D721Med (cell line): ENCODE measurements at regions not wholly inside any gene's neighbourhood (a gene's known extent, or its start where the extent isn't known, plus 50 kb on each side); places are given as distances from the start of the nearest gene placed in this dataset.

ENCODE experiments used
- DNase-seq: peaks from one replicate; pipeline ENCODE4 v3.0.0; 2011; ENCODE audit warnings: low spot score; ENCODE audit not compliant: insufficient read length
- FAIRE-seq: peaks from 2 replicates; lab custom pipeline; 2011; peaks lifted over from hg19 to GRCh38; lab: Jason Lieb, UNC
- TF ChIP-seq, protein P1 (sequence below): IDR thresholded peaks from 2 replicates; pipeline ENCODE4 v1.5.1; 2012; ENCODE audit warnings: mild to moderate bottlenecking, control low read depth; ENCODE audit not compliant: insufficient read depth; ENCODE audit errors: missing control alignments

DNA sequence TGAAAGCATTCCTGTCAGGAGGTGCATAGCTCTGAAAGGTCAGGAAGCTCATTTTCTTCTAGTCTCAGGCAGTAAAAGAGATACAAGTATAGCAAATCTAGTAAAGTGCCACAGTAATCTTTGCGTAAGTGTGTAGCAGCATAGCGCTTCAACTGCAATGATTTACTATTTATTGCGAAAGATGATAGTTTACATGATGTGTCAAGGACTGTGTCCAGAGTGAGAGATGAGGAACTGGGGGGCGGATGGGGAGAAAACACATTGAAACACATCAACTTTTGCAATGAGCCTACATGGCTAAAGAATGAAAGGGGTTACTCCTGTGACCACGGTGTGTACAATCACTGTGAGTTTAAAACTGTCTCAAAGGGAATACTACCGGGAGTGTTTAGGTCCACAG, 644.4 kb downstream of the GALR1 start:
- no peak for DNase-seq
- TF ChIP-seq, protein P1, sequence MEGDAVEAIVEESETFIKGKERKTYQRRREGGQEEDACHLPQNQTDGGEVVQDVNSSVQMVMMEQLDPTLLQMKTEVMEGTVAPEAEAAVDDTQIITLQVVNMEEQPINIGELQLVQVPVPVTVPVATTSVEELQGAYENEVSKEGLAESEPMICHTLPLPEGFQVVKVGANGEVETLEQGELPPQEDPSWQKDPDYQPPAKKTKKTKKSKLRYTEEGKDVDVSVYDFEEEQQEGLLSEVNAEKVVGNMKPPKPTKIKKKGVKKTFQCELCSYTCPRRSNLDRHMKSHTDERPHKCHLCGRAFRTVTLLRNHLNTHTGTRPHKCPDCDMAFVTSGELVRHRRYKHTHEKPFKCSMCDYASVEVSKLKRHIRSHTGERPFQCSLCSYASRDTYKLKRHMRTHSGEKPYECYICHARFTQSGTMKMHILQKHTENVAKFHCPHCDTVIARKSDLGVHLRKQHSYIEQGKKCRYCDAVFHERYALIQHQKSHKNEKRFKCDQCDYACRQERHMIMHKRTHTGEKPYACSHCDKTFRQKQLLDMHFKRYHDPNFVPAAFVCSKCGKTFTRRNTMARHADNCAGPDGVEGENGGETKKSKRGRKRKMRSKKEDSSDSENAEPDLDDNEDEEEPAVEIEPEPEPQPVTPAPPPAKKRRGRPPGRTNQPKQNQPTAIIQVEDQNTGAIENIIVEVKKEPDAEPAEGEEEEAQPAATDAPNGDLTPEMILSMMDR: no peak
- FAIRE-seq: no peak

DNA sequence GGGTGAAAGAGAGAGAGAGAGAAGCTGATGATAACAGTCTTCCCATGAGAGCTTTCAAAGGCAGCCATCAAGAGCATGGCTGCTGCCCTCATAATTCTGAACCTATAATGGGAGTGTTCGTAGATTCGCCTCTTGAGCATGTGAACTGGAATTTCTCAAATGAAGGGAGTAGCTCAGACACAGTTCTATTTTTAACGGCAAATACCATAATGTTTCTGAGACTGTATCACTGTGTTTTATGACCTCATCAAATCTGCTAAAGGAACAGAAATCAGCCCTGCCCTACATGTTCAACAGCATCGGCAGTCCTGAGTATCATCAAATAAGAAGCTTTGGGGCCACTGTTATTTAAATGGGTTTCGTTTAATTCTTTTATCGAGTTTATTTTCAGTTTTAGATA, 645.6 kb downstream of the GALR1 start:
- TF ChIP-seq, protein P1: no peak
- DNase-seq: no peak
- peak; percentile 83 for FAIRE-seq

DNA sequence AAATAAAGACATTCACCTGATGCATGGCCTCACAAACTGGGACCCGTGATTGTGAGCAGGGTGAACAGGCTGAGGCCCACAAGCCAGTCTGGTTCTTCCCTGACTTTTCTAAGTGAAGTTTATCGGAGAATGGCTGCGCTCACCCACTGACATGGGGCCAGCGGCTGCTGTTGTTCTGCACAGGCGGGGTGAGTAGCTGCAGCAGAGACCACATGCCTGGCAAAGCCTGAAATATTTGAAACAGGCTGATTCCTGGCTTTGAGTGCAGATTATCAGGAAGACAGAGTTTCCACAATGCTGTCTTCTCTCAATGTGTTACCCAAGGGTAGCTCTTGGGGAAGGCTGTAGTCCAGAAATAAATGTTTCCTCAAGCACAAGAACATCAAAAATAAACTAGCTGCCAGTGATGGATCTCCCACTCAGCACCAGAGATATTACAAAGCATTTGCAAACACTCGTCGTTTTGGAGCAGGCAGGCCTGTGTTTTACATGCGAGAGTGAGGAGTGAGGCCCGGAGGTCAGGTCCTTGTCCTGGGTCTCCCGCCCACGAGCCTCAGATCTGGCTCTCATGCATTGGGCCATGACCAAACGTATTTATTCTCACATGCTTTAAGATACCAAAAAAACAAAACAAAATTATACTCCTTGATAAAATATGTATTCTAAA, 647.1 kb downstream of the GALR1 start:
- no peak for FAIRE-seq
- TF ChIP-seq, protein P1: no peak
- DNase-seq: no peak

DNA sequence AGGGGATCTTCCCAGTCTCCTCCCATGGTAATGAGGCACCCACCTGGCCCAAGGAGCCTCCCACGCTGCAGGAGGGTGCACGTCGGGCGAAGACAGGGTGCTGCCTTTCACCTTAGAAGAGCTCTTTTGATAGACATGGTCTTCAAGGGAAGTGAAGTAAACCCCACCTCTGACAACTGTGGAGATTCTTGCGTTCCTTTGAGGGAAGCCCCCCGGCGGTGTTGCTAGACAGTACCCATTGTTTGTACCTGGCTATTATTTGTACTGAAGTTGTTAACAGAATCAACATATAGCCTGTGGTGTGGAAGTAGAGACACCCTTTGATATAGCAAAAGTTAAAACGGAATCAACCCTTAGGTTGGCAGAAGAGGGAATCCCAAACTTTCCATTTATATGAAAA, 648.0 kb downstream of the GALR1 start:
- FAIRE-seq (peak; percentile 6), DNase-seq (no peak)
- TF ChIP-seq, protein P1: no peak

DNA sequence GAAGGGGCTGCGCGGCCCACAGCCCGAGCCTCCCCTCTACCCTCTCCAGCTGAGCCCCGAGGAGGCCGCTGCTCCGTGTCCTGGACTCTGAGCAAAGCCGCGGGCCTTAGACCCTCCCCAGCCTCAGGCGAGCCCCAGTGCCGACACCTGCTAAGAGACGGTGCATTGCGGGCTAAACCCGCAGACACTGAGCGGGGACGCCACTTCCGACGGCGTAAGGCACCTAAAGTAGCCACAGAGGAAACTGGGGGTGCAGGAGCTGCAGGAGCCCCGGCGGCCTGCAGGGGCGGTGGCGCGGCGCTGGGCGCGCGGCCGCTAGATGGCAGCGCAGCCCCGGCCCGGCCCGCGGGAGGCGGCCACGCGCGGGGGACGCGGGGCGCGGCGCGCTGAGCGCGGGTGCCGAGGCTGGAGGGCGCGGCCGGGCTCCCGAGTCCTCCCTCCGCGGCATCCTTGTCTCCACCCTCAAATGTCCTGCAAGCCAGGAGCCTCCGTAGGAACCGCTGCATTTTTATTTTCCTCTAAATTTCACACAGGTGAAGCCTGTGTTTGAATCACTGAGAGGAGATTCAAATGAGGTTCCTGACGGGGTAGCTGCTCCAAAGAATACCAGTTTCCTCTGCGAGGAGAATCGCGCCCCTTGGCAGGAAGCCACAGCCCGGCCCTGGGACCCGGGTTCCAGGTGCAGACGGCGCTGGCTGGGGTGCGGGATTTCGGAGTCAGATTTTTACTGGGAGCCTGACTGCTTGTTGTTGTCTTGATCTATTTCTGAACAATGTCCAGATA, 650.5 kb downstream of the GALR1 start:
- TF ChIP-seq, protein P1: peak; percentile 77
- no peak for FAIRE-seq
- DNase-seq: no peak

DNA sequence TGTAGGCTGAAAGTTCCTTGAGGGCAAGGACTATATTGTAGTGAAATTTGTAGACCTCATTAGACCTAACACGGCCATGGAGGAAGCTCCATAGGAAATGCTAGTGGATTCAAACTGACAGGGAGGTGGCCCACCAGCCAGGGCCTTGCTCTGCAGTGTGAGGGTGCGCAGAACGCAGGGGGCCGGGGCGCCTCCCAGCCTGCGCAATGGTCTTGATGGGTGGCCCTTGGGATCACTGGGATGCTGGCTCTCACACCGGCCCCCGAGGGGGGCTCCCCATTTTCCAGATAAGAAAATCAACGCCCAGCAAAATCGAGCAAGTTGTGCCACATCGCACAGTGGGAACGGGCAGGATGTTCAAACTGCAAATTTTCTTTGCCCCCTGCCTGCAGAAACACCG, 655.4 kb downstream of the GALR1 start:
- DNase-seq (no peak), FAIRE-seq (no peak)
- TF ChIP-seq, protein P1: no peak
